ENCODE measurements at regions not wholly inside any gene's neighbourhood (a gene's known extent, or its start where the extent isn't known, plus 50 kb on each side); places are given as distances from the start of the nearest gene placed in this dataset.
A peak's percentile ranks its signal among the peaks of the same experiment; 100 is the strongest.
"Not testable (repeated sequence)": the region's sequence is repeated elsewhere in the genome, so short reads cannot be mapped to it uniquely, and the experiment has no call there.

DNA sequence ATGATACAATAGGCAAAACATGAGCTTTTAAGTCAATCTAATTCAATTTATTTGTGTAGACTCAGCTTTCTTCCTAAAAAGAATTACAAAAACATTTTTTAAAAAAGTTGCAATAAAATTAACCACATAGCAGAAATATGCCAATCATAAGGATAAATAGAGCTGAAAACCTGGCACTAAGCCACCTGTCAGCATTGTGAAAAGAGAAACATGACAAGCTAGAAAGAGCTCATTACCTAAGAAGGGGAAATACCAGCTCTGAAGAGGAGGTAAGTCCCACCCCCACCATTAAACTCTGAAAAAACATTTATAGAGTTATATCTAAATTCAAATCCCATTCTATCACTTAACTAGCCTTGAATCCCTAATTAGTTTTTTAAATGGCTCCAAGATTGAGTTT, 372.9 kb downstream of the OSTF1 start:
- DNase-seq = no peak

DNA sequence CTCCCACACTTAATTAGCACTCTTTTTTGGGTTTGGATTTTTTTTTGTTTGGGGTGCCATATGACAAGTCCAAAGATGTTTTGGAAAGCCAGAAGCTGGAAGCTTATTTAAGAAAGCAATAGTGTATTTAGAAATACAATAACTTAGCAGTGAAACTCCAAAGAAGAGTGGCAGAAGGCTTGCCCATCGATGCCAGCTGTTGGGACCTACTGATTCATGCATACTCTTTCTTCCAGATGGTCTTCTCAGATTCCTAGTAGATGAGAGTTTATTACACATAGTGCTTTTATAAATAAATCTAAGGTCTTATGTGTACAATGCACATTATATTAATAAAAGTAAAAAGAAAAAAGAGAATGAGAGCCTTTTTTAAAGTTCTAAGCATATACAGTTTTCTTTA, 374.6 kb downstream of the OSTF1 start:
- DNase-seq = no peak

DNA sequence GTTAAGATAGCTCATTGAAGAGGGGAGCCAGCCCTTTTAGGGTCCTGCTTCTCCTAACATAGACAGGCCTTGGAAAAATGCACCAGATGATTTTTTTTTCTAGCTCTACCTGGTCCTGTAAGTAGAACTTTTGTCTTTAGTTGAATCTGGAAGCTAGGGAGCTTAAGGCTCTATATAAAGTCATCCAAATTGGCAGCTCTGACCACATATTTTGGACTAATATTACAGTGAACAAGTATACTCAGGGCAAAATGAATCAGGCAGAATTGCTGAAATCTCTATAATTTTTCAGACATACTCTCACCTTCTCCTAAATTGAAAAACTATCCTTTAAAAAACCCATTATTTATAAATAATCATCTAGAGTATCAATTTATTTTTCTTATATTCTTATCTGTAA, 375.6 kb downstream of the OSTF1 start:
- DNase-seq = no peak

DNA sequence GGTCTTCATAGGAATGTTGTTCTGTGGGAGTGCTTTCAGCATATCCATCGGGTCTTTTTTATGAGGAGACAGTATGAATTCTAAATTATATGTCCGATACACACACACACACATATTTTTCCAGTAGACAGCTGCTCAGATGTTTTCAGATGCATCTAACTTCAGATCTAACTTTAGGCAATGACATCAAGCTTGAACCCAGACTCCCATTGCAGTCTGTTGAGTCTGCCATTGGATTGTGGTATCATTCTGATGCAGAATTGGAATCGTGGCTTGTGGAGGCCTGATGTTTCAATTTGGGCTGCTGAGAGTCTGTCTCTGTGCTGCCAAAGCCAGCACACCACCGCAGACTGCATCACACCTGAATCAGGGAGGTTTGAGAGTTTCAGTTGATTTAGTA, 376.4 kb downstream of the OSTF1 start:
- no peak for DNase-seq

DNA sequence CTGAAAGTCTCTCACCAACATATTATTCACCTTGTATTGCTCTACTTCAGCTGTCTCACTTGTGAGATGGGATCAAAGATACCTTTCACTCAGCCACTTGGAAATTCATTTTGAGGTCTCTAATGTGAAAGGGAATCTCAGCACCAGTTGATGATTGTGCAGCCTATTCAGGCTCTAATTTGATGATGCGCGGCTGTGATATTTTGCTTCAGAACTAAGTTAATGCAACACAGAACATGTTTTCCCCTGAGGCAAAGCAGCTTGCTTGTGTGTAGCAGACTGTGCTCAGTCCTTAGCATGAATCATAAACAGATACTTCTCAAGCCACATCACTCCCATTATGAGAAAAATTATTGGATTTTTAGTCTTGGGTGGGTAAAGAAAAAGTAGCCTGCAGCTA, 378.8 kb downstream of the OSTF1 start:
- no peak for DNase-seq

DNA sequence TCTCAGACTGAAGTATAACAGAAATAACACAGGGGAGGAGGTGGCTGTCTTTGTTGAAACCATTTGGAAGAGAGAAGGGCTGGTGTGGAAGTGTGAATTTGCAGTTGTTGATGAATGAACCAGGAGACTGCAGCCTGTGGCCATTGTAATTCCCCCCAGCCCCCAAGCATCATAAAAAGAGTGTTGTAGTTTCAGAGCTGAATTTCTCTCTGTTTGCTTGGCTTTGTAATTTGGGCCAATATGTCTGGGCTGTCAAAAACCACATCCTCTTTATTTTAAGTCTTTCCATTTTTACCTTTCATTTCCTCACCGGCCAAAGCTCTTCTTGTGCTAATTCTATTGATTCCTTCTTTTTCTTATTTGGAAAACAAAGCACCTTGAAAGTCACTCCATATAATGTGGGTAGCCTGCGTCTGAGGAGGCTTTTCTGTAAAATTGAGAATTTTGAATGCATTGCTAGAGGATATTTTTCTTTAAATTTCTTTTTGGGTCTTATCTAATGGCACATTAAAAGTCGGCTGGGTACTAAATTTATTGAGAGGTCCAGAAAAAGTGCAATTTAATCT, 383.3 kb downstream of the OSTF1 start:
- no peak for DNase-seq

DNA sequence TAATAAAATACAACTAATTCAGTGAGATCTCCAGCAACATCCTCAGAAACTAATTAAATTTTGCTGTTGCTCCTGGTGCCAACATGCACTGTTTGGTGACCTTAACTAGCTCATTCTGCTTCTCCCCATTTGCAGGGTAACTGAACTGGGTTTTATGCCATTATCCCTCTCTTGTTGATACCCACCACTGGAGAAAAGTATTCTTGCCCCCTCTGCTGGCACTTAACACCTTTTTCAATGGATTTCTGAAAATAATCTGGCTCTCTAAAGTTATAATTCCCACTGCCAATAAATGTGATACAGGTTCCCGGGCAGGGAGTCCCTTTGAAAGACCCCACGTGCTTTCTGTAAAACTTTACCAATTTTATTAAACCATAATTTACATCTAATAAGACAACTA, 394.3 kb downstream of the OSTF1 start:
- DNase-seq = no peak

DNA sequence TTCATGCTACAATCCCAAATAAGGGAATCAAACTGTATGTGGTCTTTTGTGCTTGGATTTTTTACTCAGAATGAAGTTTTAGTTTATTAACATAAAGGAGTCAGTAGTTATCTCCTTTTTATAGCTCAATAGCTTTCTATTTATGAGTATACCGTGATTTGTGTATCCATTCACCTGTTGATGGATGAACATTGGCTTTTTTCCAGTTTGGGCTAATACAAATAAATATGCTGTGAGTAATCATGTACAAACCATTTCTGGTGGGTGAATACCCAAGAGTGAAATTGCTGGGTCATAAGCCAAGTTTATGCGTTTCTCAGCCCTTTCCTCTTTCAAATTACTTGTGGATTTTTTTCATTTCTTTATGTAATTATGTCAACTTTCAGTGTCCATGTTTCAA, 395.3 kb downstream of the OSTF1 start:
- DNase-seq = no peak

DNA sequence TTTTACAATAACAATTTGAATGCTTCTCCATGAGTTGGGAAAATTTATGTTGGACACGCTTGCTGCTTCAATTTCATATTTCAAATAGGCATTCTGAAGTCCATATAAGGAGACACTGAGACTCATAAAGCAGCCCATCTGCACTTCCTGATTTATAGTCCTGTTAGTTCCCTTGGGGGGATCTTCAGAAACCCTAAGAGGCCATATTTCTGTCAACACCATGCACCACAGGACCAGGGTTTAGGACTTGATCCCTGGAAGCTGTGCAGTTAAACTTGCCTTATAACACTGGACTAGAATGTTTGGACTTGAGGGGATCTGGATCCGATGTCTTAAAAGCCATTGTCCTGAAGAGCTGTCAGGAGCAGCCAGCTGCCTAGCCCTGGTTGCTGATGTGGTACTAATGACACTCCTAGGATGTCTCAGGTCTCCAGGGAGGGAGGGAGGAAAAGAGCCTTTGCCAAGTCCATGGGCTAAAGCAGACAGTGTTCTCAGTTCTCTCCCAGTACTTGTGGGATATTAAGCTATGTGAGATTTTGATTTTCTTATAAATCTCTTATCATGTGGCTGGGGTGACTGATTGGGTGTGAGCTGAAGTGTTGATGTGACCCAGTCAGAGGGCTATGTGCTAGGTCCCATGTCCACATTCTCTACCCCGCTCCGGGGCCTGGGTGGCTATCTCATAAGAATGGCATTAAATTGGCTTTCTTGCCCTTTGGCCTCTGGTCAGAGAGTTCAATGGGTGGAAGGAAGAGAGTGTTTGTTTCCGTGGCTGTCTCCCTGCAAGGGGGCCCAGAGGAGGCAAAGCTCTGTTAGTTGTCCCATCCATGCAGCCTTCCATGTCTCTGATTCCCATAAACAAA, 399.8 kb downstream of the OSTF1 start:
- DNase-seq = no peak

DNA sequence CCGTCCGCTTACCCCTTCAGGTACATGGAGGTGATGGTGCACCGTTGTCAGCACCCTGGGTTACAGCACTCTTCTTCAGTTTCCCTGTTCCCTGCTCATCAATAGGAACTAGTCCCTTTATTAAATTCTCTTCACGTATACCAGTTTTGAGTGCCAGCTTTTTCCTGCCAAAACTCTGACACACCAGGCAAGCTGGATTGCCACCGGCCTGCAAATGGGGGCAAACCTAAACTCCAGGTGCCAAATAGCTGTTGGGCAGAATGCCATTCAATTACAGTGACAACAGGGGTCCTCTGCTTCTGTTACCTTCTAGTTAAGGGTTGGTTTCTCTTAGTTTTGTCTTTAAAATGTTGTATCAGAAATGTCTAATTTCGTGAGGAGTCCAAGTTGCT, 400.4 kb downstream of the OSTF1 start:
- peak in 6 of 14 donors; percentile 1 to 29 (median 10) for DNase-seq

DNA sequence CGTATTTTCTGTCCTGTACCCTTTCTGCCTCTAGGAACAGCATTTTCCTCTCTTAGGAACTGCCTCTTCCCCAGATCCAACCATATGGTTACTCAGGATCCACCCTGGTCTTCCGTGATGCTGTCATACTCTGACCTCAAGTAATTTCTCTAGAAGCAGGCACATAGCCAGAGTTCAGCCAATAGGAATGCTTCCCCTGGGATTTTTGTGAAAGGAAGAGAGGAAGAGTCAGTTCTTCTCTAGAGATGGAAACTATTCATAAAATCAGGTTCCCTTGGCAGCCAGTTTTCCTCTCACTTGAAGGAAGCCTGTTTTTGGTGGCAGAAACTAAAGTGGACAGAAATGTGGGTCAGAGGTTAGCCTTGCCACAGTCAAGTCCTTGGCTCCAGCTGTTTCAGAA, 400.1 kb upstream of the PCSK5 start:
- no peak for DNase-seq

DNA sequence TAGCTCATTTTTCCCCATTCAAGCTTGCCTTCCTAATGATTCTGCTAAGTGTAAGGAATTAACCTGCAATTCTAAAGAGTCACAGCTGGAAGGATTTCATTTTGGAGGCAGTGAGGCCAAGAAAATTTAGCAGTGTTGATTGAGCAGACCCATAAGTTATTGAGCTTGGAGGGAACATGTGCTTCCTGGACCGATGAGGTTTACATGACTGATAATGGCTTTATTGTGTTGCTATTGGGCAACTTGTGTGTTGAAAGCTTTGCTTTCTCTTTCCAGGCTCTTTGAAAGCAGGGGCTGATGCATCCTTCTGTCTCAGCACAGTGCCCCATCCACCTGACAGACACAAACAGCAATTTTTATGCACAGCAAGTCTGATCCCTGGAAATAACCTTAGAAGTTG, 398.9 kb upstream of the PCSK5 start:
- DNase-seq = no peak

DNA sequence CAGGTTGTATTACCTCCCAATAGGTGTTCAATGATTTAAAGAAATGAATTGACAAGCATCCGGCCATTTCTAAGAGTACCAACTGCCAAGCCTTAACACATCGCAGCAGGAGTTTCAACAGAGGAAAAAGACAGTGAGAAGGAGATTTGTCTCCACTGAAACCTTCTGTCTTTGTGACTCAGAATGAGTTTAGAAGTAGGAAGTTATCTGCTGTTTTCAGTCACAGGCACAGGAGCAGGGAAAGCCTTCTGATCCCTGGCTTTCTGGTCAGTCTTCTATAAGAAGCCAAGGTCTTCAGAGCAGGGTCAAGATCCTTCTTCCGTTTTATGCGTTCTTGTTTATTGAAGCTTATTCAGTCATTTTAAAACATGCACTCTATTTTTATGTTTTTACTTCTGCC, 390.7 kb upstream of the PCSK5 start:
- no peak for DNase-seq

DNA sequence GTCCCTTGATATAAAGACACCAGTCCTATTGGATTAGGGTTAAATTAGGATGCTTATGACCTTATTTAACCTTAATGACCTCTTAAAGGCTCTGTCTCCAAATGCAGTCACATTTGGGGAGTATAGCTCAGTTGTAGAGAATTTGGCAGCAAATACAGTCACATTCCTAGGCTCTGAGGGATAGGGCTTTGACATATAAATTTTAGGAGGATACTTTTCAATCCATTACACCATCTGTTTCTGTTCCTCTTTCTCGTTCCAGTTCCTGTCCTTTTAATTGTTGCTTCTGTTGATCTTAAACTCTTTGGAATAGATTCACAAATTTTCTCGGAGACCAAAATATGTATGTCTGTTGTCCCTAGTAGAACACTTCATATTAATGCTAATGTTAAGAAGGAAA, 390.0 kb upstream of the PCSK5 start:
- DNase-seq = no peak

DNA sequence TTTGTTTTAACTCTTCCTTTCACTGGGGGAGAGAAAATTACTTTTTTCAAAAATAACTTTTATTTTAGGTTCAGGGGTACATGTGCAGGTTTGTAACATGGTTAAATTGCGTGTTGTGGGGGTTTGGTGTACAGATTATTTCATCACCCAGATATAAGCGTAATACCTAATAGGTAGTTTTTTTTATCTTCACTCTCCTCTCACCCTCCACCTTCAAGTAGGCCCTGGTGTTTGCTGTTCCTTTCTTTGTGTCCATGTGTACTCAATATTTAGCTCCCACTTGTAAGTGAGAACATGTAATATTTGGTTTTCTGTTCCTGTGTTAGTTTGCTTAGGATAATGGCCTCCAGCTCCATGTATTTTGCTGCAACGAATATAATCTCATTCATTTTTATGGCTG, 389.5 kb upstream of the PCSK5 start:
- not testable (repeated sequence) for DNase-seq

DNA sequence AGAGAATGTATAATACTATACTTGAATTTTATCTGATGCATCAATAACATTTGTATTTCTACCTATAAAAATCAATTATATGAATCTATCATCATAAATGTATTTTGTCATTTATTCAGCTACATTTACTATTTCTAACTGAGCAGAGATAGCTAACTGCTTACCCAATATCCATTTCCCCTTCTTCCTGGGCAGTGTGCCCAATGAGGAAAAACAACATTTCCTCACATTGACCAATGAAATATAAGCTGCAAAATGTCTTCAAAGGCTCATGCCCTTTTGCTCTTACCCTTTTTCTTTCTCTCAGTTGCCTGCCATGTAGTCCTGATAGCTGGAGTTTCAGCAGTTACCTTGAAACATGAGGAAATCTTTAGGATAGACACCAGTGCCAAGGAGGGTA, 385.8 kb upstream of the PCSK5 start:
- DNase-seq = no peak

DNA sequence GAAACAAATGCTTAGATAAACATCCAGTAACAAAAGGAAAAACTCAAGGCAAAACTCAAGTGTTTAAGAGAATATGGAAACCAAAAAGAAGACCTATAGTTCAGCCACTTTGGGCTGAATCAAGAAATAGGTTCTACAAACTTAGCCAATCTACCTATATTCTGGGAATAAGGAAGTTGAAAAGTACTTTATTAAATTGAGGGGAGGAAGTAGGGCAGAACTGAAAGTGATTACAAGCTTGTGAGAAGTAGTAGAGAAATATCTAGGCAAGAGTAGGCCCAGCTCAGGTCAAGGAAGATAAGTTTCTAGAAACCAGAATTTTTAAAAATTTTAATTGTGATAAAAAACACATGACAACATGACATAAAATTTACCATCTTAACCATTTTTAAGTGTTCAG, 384.8 kb upstream of the PCSK5 start:
- DNase-seq = no peak

DNA sequence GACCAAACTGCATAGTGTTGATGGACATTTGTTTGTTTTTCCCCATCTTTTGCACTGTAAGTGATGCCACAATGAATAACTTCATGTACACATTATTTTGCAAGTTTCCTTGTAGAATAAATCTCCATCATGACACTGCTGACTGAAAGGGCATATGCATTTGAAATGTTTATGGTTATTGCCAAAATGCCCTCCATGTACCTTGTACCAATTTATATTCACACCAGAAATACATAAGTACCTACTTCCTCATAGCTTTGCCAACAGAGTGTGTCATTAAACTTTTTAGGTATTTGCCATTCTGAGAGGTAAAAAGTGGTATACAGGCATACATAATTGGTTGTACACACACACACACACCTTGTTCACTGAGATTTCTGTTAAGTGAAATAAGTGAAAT, 361.0 kb upstream of the PCSK5 start:
- DNase-seq = no peak

DNA sequence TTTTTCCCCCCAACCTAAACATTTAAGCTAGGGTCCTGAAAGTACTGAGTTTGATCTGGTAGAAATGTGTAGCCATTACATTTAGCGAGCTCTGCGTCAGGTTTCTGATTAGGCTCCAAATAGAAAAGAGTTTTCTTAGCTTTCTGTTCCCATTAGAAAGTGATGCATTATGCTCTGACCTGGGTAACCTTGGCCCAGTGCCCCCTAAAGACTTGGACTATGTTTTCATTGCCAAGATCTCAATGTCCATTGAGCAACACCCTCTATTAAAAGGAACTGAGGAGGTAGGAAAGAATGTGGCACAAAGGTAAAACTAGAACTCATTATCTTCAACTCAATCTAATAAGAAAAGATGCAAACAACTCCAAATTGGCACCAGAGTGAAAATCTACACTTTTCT, 358.9 kb upstream of the PCSK5 start:
- no peak for DNase-seq

DNA sequence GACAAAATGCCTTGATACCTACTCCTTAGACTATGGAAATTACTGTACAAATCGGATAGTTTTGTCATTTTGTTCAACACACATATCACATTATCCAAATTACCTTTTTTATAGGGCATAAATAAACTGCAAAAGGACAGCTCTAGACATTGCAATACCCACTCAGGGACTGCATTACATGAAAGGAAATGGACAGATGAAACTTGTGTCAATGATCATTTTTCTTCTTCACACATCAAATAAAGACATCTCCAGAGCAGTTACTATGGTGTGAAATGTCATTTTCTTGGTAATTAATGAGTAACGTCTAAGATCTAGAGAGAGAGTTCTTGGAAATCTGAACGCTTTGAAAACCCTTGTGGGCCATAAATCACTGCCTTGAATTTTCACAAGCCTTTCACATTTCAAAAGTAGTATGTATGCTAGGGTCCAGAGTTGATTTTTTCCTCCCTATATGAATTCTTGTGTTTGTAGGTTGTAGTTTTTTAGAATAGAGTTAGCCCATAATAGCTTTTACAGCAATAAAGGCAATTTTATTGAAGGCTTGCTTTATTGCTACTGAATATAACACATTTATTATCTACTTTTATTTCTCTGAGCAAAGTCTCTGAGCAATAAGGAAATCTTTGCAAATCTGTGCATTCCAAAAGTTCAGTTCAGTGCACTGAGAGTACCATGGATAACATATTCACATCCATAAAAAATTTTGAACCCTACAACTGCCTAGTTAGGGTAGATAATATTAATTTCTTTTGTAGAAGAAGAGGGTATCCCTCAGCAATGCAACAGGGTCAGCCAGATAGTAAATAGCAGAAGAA, 358.0 kb upstream of the PCSK5 start:
- no peak for DNase-seq

DNA sequence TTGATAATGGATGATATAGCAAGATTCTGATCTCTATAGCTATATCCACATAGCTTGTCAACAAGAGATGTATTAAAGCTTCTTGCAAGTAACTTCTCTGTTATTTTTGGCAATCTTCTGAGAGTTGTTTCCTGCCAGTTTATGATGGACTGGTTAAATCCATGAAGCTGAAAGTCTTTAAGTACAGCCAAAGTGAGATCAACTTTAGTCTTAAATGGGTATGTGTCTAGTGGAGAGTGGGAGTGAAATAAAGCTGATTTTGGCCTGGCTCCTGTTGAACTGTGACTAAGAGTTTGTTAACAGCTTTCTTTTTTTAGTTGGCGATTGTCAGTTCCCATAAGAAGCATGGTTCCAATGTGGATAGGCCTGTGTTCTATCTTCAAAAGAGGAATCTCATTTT, 350.9 kb upstream of the PCSK5 start:
- DNase-seq = no peak

DNA sequence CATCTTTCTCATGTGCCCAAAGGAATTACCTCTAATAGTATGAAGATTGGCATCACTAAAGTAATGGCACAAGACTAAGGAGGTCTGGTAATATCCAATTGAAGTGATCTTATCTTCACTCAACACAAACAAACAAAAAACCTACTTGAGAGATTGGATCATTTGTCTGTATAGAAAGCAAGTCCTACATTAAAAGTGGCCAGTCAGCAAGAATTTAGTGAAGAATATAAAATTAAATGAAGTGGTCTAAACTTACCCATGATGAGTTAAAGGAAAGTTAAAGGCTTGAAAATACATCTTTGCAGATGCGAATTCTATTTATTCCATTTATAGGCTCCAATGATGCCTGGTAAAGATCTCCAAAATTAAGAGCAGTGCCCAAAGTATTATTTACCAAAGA, 350.3 kb upstream of the PCSK5 start:
- DNase-seq = no peak

DNA sequence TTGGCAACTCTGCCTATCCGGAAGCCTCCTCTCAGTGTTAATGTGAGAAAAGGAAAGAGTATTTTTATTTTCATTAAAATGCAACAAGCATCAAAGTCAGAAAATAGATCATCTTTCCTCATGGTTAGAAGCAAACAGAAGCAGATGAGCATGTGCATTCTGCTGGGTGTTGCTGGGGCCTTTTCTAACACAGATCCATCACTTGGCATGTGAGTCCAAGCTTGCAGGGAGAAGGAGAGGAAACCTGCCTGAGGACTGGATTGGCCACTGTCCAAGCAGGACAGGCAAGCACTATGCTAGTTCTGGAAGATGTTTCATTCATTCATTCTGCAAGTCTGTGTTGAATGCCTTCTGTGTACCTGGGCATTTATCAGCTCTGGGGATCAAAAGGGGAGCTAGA, 348.7 kb upstream of the PCSK5 start:
- no peak for DNase-seq

DNA sequence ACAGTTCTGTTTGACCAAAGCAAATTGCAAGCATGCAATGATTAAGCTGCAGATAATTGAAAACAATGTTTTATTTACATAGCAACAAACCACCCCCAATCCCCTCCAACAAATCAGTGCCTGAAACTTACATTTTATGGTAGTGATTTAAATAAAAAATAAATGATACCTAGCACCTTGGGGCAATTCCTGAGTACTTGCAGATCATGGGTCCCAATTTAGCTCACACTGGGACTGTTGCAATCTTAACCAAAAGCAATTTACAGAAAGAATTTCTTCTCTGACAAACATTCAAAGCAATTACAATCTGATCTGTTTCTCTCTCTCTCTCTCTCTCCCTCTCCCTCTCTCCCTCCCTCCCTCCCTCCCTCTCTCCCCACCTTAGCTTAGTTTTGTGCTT, 345.7 kb upstream of the PCSK5 start:
- no peak for DNase-seq
